ENCODE measurements at regions not wholly inside any gene's neighbourhood (a gene's known extent, or its start where the extent isn't known, plus 50 kb on each side); places are given as distances from the start of the nearest gene placed in this dataset.

- Histone ChIP-seq H3F3A (ENCODE audit: low read depth) (no peaks in the 10 kb centered on the region), H2AFZ (ENCODE audit: low read length) (no peak overlapping the region), H3K27me3 (ENCODE audit: insufficient read depth, low read length, poor library complexity, severe bottlenecking) (no peaks in the 10 kb centered on the region), H3K4me2 (ENCODE audit: low read depth, low read length, poor library complexity, severe bottlenecking) (no peak overlapping the region), H3K9me3 (ENCODE audit: insufficient read depth, low read depth, low read length) (no peaks in the 10 kb centered on the region), H3K9me2 (replicated peaks; ENCODE audit: low read depth, low read length) (no peaks in the 10 kb centered on the region), H3K4me3 (ENCODE audit: low read length, poor library complexity, severe bottlenecking) (no peak overlapping the region), H4K20me1 (ENCODE audit: insufficient read depth, low read length, poor library complexity, severe bottlenecking) (no peaks in the 10 kb centered on the region), H3K36me3 (ENCODE audit: insufficient read depth, low read length) (no peaks in the 10 kb centered on the region), H3K4me1 (ENCODE audit: insufficient read depth, low read length, poor library complexity, severe bottlenecking) (peaks cover 18% of the 10 kb centered on the region), H3K9ac (ENCODE audit: low read depth, low read length, poor library complexity, severe bottlenecking) (no peak overlapping the region), H3K79me2 (ENCODE audit: insufficient read depth, low read length) (no peaks in the 10 kb centered on the region)
- TF ChIP-seq EZH2phosphoT487 (IDR thresholded peaks at IDR 0.05; ENCODE audit: borderline replicate concordance): no peak
- TF ChIP-seq CTCF (conservative IDR thresholded peaks at IDR 0.05; ENCODE audit: low read length): no peak
These were observed 58.6 kb upstream of the MPEG1 start for GRCh38 chr11:59271247-59271755.

DNA sequence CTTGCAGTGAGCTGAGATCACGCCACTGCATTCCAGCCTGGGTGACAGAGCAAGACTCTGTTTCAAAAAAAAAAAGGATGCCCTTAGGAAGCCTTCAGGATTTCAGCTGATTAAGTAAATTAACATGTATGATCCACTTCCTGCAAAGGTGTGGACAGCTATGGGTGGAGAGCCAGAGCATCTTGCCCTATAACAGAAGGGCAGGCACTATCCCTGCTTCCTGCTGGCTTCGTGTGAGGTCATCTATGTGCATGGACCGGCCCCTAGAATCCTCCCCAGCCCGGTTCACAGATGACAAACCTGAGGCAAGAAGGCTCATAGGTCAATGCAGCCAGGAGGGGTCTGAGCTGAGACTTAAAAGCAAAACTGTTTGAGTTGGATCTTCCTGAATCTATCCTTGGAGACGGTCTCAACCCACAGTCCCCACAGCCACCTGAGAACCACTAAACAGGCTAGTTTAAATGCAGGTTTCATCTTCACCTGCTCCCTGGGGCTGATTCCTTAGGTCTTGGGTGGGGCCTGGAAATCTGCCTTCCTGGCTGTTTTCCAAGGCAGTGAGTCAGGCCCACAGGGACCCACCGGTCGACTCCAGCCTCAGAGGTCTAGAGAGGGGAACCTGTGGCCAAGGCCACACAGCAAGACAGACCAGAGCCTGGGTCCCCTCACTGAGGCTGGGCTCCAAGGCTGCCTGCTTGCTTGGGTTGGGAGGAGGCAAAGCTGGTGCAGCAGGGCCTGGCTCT lies 55.2 kb upstream of the MPEG1 start:
- Histone ChIP-seq H3K9me3 (ENCODE audit: insufficient read depth, low read depth, low read length) (no peaks in the 10 kb centered on the region), H3K4me1 (ENCODE audit: insufficient read depth, low read length, poor library complexity, severe bottlenecking) (peaks cover 7% of the 10 kb centered on the region), H3K79me2 (ENCODE audit: insufficient read depth, low read length) (no peaks in the 10 kb centered on the region), H3K4me3 (ENCODE audit: low read length, poor library complexity, severe bottlenecking) (no peak overlapping the region), H3K36me3 (ENCODE audit: insufficient read depth, low read length) (no peaks in the 10 kb centered on the region), H3F3A (ENCODE audit: low read depth) (no peaks in the 10 kb centered on the region), H3K9me2 (replicated peaks; ENCODE audit: low read depth, low read length) (no peaks in the 10 kb centered on the region), H2AFZ (ENCODE audit: low read length) (no peak overlapping the region), H4K20me1 (ENCODE audit: insufficient read depth, low read length, poor library complexity, severe bottlenecking) (no peaks in the 10 kb centered on the region), H3K9ac (ENCODE audit: low read depth, low read length, poor library complexity, severe bottlenecking) (no peak overlapping the region), H3K27me3 (ENCODE audit: insufficient read depth, low read length, poor library complexity, severe bottlenecking) (no peaks in the 10 kb centered on the region), H3K4me2 (ENCODE audit: low read depth, low read length, poor library complexity, severe bottlenecking) (no peak overlapping the region)
- TF ChIP-seq CTCF (conservative IDR thresholded peaks at IDR 0.05; ENCODE audit: low read length) (no peak), EZH2phosphoT487 (IDR thresholded peaks at IDR 0.05; ENCODE audit: borderline replicate concordance) (no peak)

- TF ChIP-seq EZH2phosphoT487 (IDR thresholded peaks at IDR 0.05; ENCODE audit: borderline replicate concordance): no peak
- TF ChIP-seq CTCF (conservative IDR thresholded peaks at IDR 0.05; ENCODE audit: low read length): no peak; the same call in 1 of the 2 replicates
- no peaks in the 10 kb centered on the region for H3K79me2 ChIP-seq (ENCODE audit: insufficient read depth, low read length)
- H4K20me1 ChIP-seq (ENCODE audit: insufficient read depth, low read length, poor library complexity, severe bottlenecking): no peaks in the 10 kb centered on the region
- H3K4me1 ChIP-seq (ENCODE audit: insufficient read depth, low read length, poor library complexity, severe bottlenecking): no peaks in the 10 kb centered on the region
- no peaks in the 10 kb centered on the region for H3K9me3 ChIP-seq (ENCODE audit: insufficient read depth, low read depth, low read length)
- H2AFZ ChIP-seq (ENCODE audit: low read length): no peak overlapping the region
- no peak overlapping the region for H3K4me3 ChIP-seq (ENCODE audit: low read length, poor library complexity, severe bottlenecking)
- no peaks in the 10 kb centered on the region for H3K36me3 ChIP-seq (ENCODE audit: insufficient read depth, low read length)
- H3K4me2 ChIP-seq (ENCODE audit: low read depth, low read length, poor library complexity, severe bottlenecking): no peak overlapping the region
- no peaks in the 10 kb centered on the region for H3F3A ChIP-seq (ENCODE audit: low read depth)
- H3K9me2 ChIP-seq (replicated peaks; ENCODE audit: low read depth, low read length): no peaks in the 10 kb centered on the region
- no peaks in the 10 kb centered on the region for H3K27me3 ChIP-seq (ENCODE audit: insufficient read depth, low read length, poor library complexity, severe bottlenecking)
- H3K9ac ChIP-seq (ENCODE audit: low read depth, low read length, poor library complexity, severe bottlenecking): no peak overlapping the region
These were observed 54.5 kb upstream of the MPEG1 start for GRCh38 chr11:59267196-59267595.

Measured in Loucy (cell line).